WTC11 (cell line): ENCODE measurements at regions not wholly inside any gene's neighbourhood (a gene's known extent, or its start where the extent isn't known, plus 50 kb on each side); places are given as distances from the start of the nearest gene placed in this dataset.
A peak's percentile ranks its signal among the peaks of the same experiment; 100 is the strongest.

Experiments used
- ATAC-seq: fragments of 200-7000 bp; cut with Tn5 transposase; 2 replicates; pipeline ENCODE4 v1.10.0; 2021; ENCODE audit warnings: mild to moderate bottlenecking, moderate library complexity
- CTCF ChIA-PET: fragments of 300-600 bp; sonication (Branson Sonifier 250); formaldehyde crosslinking; loops from one replicate; lab custom pipeline; 2021; ENCODE audit warnings: antibody characterized with exemption; lab: Charles Lee
- POLR2A ChIA-PET: fragments of 350-600 bp; sonication (Branson Sonifier 250); formaldehyde crosslinking; loops from one replicate; lab custom pipeline; 2021; ENCODE audit warnings: antibody characterized with exemption; lab: Charles Lee
- DNase-seq: peaks from one replicate; pipeline ENCODE4 v3.0.0; 2021; ENCODE audit warnings: low spot score
- H3K27ac Mint-ChIP-seq: 2 replicates; pipeline ENCODE4 v1.8.0; 2021; ENCODE audit warnings: mixed read lengths
- H3K27me3 Mint-ChIP-seq: 2 replicates; pipeline ENCODE4 v1.8.0; 2021; ENCODE audit warnings: low read depth, mild to moderate bottlenecking, moderate library complexity, mixed read lengths
- H3K36me3 Mint-ChIP-seq: 2 replicates; pipeline ENCODE4 v1.8.0; 2021; ENCODE audit warnings: mixed read lengths
- H3K4me1 Mint-ChIP-seq: 2 replicates; pipeline ENCODE4 v1.8.0; 2022; ENCODE audit warnings: mixed read lengths
- H3K4me3 Mint-ChIP-seq: 2 replicates; pipeline ENCODE4 v1.8.0; 2021; ENCODE audit warnings: mild to moderate bottlenecking, moderate library complexity, mixed read lengths
- H3K9me3 Mint-ChIP-seq: 2 replicates; pipeline ENCODE4 v1.8.0; 2021; ENCODE audit warnings: mixed read lengths
- AR ChIP-seq: fragments of 250-450 bp; sonication (Bioruptor Pico); IDR thresholded peaks from 2 replicates; pipeline ENCODE4 v1.9.0; 2021; ENCODE audit warnings: mild to moderate bottlenecking
- ETV6 ChIP-seq: sonication (generic); formaldehyde crosslinking; IDR thresholded peaks from 2 replicates; pipeline ENCODE4 v1.8.1; 2022; ENCODE audit warnings: mild to moderate bottlenecking, missing genetic modification reagents
- FOXK1 ChIP-seq: sonication (generic); formaldehyde crosslinking; IDR thresholded peaks from 2 replicates; pipeline ENCODE4 v1.8.0; 2022; ENCODE audit warnings: mild to moderate bottlenecking, moderate library complexity, missing genetic modification reagents
- GRHL2 ChIP-seq: fragments of 250-450 bp; sonication (Bioruptor Pico); IDR thresholded peaks from 2 replicates; pipeline ENCODE4 v1.8.0; 2022; ENCODE audit warnings: mild to moderate bottlenecking, moderate library complexity; ENCODE audit not compliant: insufficient replicate concordance, severe bottlenecking
- GTF2I ChIP-seq: fragments of 250-450 bp; sonication (Bioruptor Pico); conservative IDR thresholded peaks from 2 replicates; pipeline ENCODE4 v1.4.0; 2021; ENCODE audit warnings: mild to moderate bottlenecking
- IRF2 ChIP-seq: sonication (generic); formaldehyde crosslinking; IDR thresholded peaks from 2 replicates; pipeline ENCODE4 v1.8.0; 2022; ENCODE audit warnings: low read depth, missing genetic modification reagents, borderline replicate concordance
- MXD4 ChIP-seq: fragments of 250-450 bp; sonication (Bioruptor Pico); IDR thresholded peaks from 2 replicates; pipeline ENCODE4 v1.8.0; 2021; ENCODE audit warnings: mild to moderate bottlenecking, moderate library complexity, borderline replicate concordance
- NFATC4 ChIP-seq: fragments of 250-450 bp; sonication (Bioruptor Pico); IDR thresholded peaks from 2 replicates; pipeline ENCODE4 v1.9.0; 2021; ENCODE audit warnings: mild to moderate bottlenecking
- NFYB ChIP-seq: sonication (generic); formaldehyde crosslinking; conservative IDR thresholded peaks from 2 replicates; pipeline ENCODE4 v1.8.0; 2022; ENCODE audit warnings: low read depth, missing genetic modification reagents
- NR3C1 ChIP-seq: sonication (generic); formaldehyde crosslinking; conservative IDR thresholded peaks from 2 replicates; pipeline ENCODE4 v1.8.1; 2023; ENCODE audit warnings: low read depth, mild to moderate bottlenecking, missing genetic modification reagents
- SMAD3 ChIP-seq: sonication (generic); formaldehyde crosslinking; IDR thresholded peaks from 2 replicates; pipeline ENCODE4 v1.8.0; 2022; ENCODE audit warnings: missing genetic modification reagents, mild to moderate bottlenecking, borderline replicate concordance
- STAT6 ChIP-seq: sonication (generic); formaldehyde crosslinking; conservative IDR thresholded peaks from 2 replicates; pipeline ENCODE4 v1.8.1; 2023; ENCODE audit warnings: mild to moderate bottlenecking, low read depth, missing genetic modification reagents, moderate library complexity
- TEAD1 ChIP-seq: sonication (generic); formaldehyde crosslinking; IDR thresholded peaks from 2 replicates; pipeline ENCODE4 v1.8.0; 2022; ENCODE audit warnings: mild to moderate bottlenecking, missing genetic modification reagents
- TF ChIP-seq, protein P1 (sequence below): sonication (generic); formaldehyde crosslinking; IDR thresholded peaks from 2 replicates; pipeline ENCODE4 v1.8.0; 2023; ENCODE audit warnings: mild to moderate bottlenecking, missing genetic modification reagents
- TF ChIP-seq, protein P2 (sequence below): sonication (generic); formaldehyde crosslinking; IDR thresholded peaks from 2 replicates; pipeline ENCODE4 v1.8.0; 2023; ENCODE audit warnings: missing genetic modification reagents, mild to moderate bottlenecking, borderline replicate concordance
- TF ChIP-seq, protein P3 (sequence below): sonication (generic); formaldehyde crosslinking; conservative IDR thresholded peaks from 2 replicates; pipeline ENCODE4 v1.8.1; 2022; ENCODE audit warnings: mild to moderate bottlenecking, missing genetic modification reagents
- TF ChIP-seq, protein P4 (sequence below): sonication (generic); formaldehyde crosslinking; IDR thresholded peaks from 2 replicates; pipeline ENCODE4 v1.8.1; 2022; ENCODE audit warnings: low read depth, mild to moderate bottlenecking, moderate library complexity, missing genetic modification reagents, borderline replicate concordance

- peak overlapping the region; percentile 25 for H3K4me3 Mint-ChIP-seq
- peaks cover 10% of the 10 kb centered on the region for H3K9me3 Mint-ChIP-seq
- CTCF ChIA-PET, result interaction anchor here (1.0 to 1.1 kb wide), 3 partner anchors 50 to 168 kb away, joined by 3 to 4 read pairs (median 4); no protein-coding TSS in a partner anchor
- POLR2A ChIA-PET, result no interaction called here
- H3K36me3 Mint-ChIP-seq, result peaks cover 3% of the 10 kb centered on the region; the same call in 1 of the 2 replicates
- peak; percentile 90 for ATAC-seq
- H3K4me1 Mint-ChIP-seq, result peaks cover 31% of the 10 kb centered on the region
- no peak for DNase-seq
- TF ChIP-seq, protein P1, sequence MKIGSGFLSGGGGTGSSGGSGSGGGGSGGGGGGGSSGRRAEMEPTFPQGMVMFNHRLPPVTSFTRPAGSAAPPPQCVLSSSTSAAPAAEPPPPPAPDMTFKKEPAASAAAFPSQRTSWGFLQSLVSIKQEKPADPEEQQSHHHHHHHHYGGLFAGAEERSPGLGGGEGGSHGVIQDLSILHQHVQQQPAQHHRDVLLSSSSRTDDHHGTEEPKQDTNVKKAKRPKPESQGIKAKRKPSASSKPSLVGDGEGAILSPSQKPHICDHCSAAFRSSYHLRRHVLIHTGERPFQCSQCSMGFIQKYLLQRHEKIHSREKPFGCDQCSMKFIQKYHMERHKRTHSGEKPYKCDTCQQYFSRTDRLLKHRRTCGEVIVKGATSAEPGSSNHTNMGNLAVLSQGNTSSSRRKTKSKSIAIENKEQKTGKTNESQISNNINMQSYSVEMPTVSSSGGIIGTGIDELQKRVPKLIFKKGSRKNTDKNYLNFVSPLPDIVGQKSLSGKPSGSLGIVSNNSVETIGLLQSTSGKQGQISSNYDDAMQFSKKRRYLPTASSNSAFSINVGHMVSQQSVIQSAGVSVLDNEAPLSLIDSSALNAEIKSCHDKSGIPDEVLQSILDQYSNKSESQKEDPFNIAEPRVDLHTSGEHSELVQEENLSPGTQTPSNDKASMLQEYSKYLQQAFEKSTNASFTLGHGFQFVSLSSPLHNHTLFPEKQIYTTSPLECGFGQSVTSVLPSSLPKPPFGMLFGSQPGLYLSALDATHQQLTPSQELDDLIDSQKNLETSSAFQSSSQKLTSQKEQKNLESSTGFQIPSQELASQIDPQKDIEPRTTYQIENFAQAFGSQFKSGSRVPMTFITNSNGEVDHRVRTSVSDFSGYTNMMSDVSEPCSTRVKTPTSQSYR (CRISPR knock-in tag), result no peak
- TF ChIP-seq SMAD3 (CRISPR knock-in tag), result no peak
- TF ChIP-seq MXD4 (CRISPR knock-in tag), result no peak
- TF ChIP-seq NFATC4 (CRISPR knock-in tag), result no peak
- no peak for TF ChIP-seq IRF2 (CRISPR knock-in tag)
- TF ChIP-seq NFYB (CRISPR knock-in tag), result no peak
- peak overlapping the region; percentile 95 for H3K27ac Mint-ChIP-seq
- peaks cover 3% of the 10 kb centered on the region; the same call in 1 of the 2 replicates for H3K27me3 Mint-ChIP-seq
Observed at GRCh38 chr7:41538810-41539724, 163.8 kb downstream of the INHBA start.

GRCh38 chr7:41536873-41537665 lies 165.8 kb downstream of the INHBA start:
- peaks cover 5% of the 10 kb centered on the region for H3K27me3 Mint-ChIP-seq
- H3K4me3 Mint-ChIP-seq, result no peak overlapping the region
- ChIA-PET CTCF (no interaction called here), POLR2A (no interaction called here)
- peaks cover 31% of the 10 kb centered on the region for H3K4me1 Mint-ChIP-seq
- DNase-seq, result no peak
- peaks cover 4% of the 10 kb centered on the region; the same call in 1 of the 2 replicates for H3K36me3 Mint-ChIP-seq
- H3K9me3 Mint-ChIP-seq, result peaks cover 14% of the 10 kb centered on the region
- H3K27ac Mint-ChIP-seq, result no peak overlapping the region
- ATAC-seq, result no peak
- TF ChIP-seq TEAD1 (CRISPR knock-in tag) (no peak), FOXK1 (CRISPR knock-in tag) (no peak), STAT6 (CRISPR knock-in tag) (no peak), ETV6 (no peak), GRHL2 (CRISPR knock-in tag) (no peak), AR (no peak), NR3C1 (CRISPR knock-in tag) (no peak), GTF2I (CRISPR knock-in tag) (no peak)
- TF ChIP-seq, protein P2, sequence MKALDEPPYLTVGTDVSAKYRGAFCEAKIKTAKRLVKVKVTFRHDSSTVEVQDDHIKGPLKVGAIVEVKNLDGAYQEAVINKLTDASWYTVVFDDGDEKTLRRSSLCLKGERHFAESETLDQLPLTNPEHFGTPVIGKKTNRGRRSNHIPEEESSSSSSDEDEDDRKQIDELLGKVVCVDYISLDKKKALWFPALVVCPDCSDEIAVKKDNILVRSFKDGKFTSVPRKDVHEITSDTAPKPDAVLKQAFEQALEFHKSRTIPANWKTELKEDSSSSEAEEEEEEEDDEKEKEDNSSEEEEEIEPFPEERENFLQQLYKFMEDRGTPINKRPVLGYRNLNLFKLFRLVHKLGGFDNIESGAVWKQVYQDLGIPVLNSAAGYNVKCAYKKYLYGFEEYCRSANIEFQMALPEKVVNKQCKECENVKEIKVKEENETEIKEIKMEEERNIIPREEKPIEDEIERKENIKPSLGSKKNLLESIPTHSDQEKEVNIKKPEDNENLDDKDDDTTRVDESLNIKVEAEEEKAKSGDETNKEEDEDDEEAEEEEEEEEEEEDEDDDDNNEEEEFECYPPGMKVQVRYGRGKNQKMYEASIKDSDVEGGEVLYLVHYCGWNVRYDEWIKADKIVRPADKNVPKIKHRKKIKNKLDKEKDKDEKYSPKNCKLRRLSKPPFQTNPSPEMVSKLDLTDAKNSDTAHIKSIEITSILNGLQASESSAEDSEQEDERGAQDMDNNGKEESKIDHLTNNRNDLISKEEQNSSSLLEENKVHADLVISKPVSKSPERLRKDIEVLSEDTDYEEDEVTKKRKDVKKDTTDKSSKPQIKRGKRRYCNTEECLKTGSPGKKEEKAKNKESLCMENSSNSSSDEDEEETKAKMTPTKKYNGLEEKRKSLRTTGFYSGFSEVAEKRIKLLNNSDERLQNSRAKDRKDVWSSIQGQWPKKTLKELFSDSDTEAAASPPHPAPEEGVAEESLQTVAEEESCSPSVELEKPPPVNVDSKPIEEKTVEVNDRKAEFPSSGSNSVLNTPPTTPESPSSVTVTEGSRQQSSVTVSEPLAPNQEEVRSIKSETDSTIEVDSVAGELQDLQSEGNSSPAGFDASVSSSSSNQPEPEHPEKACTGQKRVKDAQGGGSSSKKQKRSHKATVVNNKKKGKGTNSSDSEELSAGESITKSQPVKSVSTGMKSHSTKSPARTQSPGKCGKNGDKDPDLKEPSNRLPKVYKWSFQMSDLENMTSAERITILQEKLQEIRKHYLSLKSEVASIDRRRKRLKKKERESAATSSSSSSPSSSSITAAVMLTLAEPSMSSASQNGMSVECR (CRISPR knock-in tag), result no peak
- TF ChIP-seq, protein P3, sequence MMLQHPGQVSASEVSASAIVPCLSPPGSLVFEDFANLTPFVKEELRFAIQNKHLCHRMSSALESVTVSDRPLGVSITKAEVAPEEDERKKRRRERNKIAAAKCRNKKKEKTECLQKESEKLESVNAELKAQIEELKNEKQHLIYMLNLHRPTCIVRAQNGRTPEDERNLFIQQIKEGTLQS (CRISPR knock-in tag), result no peak
- TF ChIP-seq, protein P4, sequence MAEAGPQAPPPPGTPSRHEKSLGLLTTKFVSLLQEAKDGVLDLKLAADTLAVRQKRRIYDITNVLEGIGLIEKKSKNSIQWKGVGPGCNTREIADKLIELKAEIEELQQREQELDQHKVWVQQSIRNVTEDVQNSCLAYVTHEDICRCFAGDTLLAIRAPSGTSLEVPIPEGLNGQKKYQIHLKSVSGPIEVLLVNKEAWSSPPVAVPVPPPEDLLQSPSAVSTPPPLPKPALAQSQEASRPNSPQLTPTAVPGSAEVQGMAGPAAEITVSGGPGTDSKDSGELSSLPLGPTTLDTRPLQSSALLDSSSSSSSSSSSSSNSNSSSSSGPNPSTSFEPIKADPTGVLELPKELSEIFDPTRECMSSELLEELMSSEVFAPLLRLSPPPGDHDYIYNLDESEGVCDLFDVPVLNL (CRISPR knock-in tag), result no peak
